ENCODE measurements at regions not wholly inside any gene's neighbourhood (a gene's known extent, or its start where the extent isn't known, plus 50 kb on each side); places are given as distances from the start of the nearest gene placed in this dataset.

- TF ChIP-seq EZH2 (IDR thresholded peaks at IDR 0.05; ENCODE audit: borderline replicate concordance, low read depth, low read length, poor library complexity, severe bottlenecking) (no peak), CTCF (conservative IDR thresholded peaks at IDR 0.05; ENCODE audit: low read depth, low read length) (no peak)
- Histone ChIP-seq H3K27ac (ENCODE audit: low read depth, low read length, poor library complexity, severe bottlenecking) (no peak overlapping the region), H3K9me3 (ENCODE audit: low read depth, low read length, poor library complexity, severe bottlenecking) (no peaks in the 10 kb centered on the region), H3K36me3 (ENCODE audit: insufficient read depth, low read length, poor library complexity, severe bottlenecking) (no peaks in the 10 kb centered on the region), H3K27me3 (replicated peaks; ENCODE audit: insufficient read depth, low read depth, low read length, poor library complexity) (no peaks in the 10 kb centered on the region), H3K4me3 (ENCODE audit: low read depth, low read length, poor library complexity, severe bottlenecking) (no peak overlapping the region), H3K4me1 (ENCODE audit: insufficient read depth, low read length, poor library complexity, severe bottlenecking) (no peaks in the 10 kb centered on the region)
- no TSS peak for BruUV-seq (replicated peaks)
- intact Hi-C loops (cut with micrococcal nuclease; ENCODE audit: unreplicated experiment) = no loop called here
- DNase-seq (ENCODE audit: low spot score) = no peak
- ChIA-PET CTCF (no interaction called here), POLR2A (ENCODE audit: low non-redundant PET) (no interaction called here)
These were observed 257.3 kb upstream of the KAZN start for GRCh38 chr1:14341147-14341546.

- TF ChIP-seq CTCF (conservative IDR thresholded peaks at IDR 0.05; ENCODE audit: low read depth, low read length) (no peak), EZH2 (IDR thresholded peaks at IDR 0.05; ENCODE audit: borderline replicate concordance, low read depth, low read length, poor library complexity, severe bottlenecking) (no peak)
- CTCF ChIA-PET = no interaction called here
- H3K27me3 ChIP-seq (replicated peaks; ENCODE audit: insufficient read depth, low read depth, low read length, poor library complexity) = no peaks in the 10 kb centered on the region
- intact Hi-C loops (cut with micrococcal nuclease; ENCODE audit: unreplicated experiment) = no loop called here
- POLR2A ChIA-PET (ENCODE audit: low non-redundant PET) = no interaction called here
- no peaks in the 10 kb centered on the region for H3K4me1 ChIP-seq (ENCODE audit: insufficient read depth, low read length, poor library complexity, severe bottlenecking)
- H3K36me3 ChIP-seq (ENCODE audit: insufficient read depth, low read length, poor library complexity, severe bottlenecking) = no peaks in the 10 kb centered on the region
- BruUV-seq (replicated peaks) = no TSS peak
- H3K9me3 ChIP-seq (ENCODE audit: low read depth, low read length, poor library complexity, severe bottlenecking) = no peaks in the 10 kb centered on the region
- DNase-seq (ENCODE audit: low spot score) = no peak
- H3K27ac ChIP-seq (ENCODE audit: low read depth, low read length, poor library complexity, severe bottlenecking) = no peak overlapping the region
- H3K4me3 ChIP-seq (ENCODE audit: low read depth, low read length, poor library complexity, severe bottlenecking) = no peak overlapping the region
These were observed 252.4 kb upstream of the KAZN start for GRCh38 chr1:14345946-14346550.

GRCh38 chr1:14347186-14347585 is 251.3 kb upstream of the KAZN start:
- Histone ChIP-seq H3K9me3 (ENCODE audit: low read depth, low read length, poor library complexity, severe bottlenecking) (no peaks in the 10 kb centered on the region), H3K4me1 (ENCODE audit: insufficient read depth, low read length, poor library complexity, severe bottlenecking) (no peaks in the 10 kb centered on the region), H3K27me3 (replicated peaks; ENCODE audit: insufficient read depth, low read depth, low read length, poor library complexity) (no peaks in the 10 kb centered on the region), H3K27ac (ENCODE audit: low read depth, low read length, poor library complexity, severe bottlenecking) (no peak overlapping the region), H3K36me3 (ENCODE audit: insufficient read depth, low read length, poor library complexity, severe bottlenecking) (no peaks in the 10 kb centered on the region), H3K4me3 (ENCODE audit: low read depth, low read length, poor library complexity, severe bottlenecking) (no peak overlapping the region)
- intact Hi-C loops (cut with micrococcal nuclease; ENCODE audit: unreplicated experiment) = no loop called here
- no peak for TF ChIP-seq CTCF (conservative IDR thresholded peaks at IDR 0.05; ENCODE audit: low read depth, low read length)
- no peak for TF ChIP-seq EZH2 (IDR thresholded peaks at IDR 0.05; ENCODE audit: borderline replicate concordance, low read depth, low read length, poor library complexity, severe bottlenecking)
- CTCF ChIA-PET = no interaction called here
- no peak for DNase-seq (ENCODE audit: low spot score)
- BruUV-seq (replicated peaks) = no TSS peak
- POLR2A ChIA-PET (ENCODE audit: low non-redundant PET) = no interaction called here

All from A673 (cell line).